ENCODE measurements at regions not wholly inside any gene's neighbourhood (a gene's known extent, or its start where the extent isn't known, plus 50 kb on each side); places are given as distances from the start of the nearest gene placed in this dataset.
"Not testable (repeated sequence)": the region's sequence is repeated elsewhere in the genome, so short reads cannot be mapped to it uniquely, and the experiment has no call there.

DNA sequence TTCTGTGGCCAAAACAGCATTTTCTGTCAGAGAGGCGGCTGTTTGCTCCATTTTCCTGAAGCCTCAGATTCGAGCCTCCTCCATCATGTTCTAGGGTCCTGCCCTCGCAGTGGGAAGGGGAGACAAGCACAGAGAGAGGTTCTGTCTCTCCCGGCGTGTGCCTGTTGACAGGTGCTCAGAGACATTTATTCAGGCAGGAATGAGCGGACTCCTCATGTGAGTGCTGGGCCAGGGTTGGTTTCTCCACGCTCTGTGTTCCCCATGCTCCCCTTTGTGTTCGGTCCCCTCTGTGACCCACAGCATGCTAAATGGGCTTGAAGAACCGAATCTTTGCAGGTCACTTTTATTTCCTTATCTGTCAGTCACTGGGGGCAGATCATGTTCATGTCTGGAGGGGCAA is 374.6 kb downstream of the GLRX3 start:
- DNase-seq: no peak

GRCh38 chr10:130511766-130512165 is 375.6 kb downstream of the GLRX3 start:
- no peak for DNase-seq

GRCh38 chr10:130512936-130513335 is 376.7 kb downstream of the GLRX3 start:
- no peak for DNase-seq

DNA sequence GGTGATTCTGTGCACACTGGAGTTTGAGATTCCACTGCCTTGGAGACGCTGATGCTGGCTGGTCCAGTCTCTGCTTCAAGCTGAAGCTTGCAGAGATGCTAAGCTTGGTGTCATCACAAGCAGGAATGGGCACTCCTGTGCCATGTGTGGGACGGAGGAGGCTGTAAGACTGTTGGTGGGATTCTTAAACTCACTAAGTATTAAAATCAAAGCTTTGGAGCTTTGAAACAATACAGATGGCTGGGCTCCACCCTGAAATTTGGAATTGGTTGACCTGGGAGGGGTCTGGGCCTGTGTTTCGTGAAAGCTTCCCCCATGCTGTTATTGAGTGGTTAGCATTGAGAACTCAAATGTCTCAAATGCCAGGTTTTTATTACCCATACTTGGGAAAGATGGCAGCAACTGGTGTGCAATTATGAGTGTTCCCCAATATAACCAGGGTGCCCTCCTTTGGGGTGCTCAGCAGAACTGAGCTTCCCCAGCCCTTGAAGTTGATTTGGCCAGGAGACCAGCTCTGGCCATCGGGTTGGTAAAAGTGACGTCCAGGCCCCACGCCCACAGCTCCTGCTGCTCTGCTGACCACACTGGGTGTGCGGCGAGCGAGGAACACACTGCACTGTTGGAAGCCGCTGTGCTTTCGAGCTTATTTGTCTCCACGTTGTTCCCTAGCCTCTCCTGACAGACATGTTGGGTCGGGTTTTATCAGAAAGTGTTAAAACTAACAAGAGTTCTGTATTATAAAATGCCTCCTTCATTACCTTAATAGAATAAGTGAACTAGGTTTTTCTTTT is 377.7 kb downstream of the GLRX3 start:
- no peak for DNase-seq

DNA sequence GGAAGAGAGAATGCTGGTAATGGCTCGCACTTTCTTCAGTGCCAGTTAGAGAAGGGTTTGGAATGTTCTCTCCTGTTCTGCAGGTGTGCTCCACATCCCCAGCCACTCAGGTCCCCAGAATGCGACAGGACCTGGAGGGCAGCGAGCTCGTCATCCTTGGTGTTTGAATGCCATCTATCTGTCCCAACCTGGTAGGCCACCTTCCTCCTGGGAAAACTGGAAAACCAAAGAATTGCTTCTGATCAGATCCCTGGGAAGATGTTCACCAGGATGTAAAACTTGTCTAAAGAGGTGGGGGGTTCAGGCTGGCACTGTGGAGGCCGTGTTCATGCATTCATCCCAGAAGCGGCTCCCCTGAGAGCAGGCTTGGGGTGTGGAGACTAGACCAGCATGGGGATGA is 379.5 kb downstream of the GLRX3 start:
- DNase-seq: no peak

GRCh38 chr10:130516141-130516735 is 380.0 kb downstream of the GLRX3 start:
- no peak for DNase-seq

- DNase-seq: not testable (repeated sequence)
These were observed 382.7 kb downstream of the GLRX3 start for GRCh38 chr10:130518921-130519320.

GRCh38 chr10:130519791-130520190 is 383.6 kb downstream of the GLRX3 start:
- DNase-seq: no peak

DNA sequence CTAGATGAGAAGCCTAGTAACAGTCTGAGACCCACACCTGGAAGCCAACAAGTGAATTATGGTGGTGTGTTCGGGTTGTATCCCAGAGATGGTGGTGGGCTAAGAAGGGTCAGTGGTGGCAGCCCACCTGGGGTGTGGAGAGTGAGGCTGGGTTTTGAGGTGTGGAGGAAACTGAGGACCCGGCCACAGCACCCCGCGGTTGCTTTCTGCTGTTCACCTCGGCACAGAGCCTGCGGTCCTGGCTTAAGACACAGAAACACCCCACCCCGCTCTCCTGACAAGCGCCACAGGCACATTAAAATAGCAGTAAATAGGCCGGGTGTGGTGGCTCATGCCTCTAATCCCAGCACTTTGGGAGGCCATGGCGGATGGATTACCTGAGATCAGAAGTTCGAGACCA is 395.1 kb downstream of the GLRX3 start:
- DNase-seq: no peak

DNA sequence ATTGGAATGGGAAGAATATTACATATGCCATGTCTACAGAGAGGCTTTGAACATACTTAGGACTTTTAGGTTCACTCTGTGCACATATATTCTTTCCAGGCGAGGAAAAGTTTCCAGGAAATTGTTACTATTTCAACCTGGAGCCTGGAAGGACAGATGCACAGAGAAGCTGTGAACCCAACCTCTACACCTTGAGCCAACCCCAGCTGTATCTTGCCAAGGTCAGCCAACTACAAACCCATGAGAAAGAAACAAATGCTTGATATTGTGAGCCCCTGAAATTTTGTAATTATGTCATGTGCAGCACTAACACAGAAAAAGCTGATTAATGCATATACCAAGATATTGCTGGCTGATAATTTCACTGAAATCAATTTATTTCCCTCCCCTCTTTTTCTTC is 404.9 kb downstream of the GLRX3 start:
- no peak for DNase-seq

- no peak for DNase-seq
These were observed 406.6 kb downstream of the GLRX3 start for GRCh38 chr10:130542761-130543160.

DNA sequence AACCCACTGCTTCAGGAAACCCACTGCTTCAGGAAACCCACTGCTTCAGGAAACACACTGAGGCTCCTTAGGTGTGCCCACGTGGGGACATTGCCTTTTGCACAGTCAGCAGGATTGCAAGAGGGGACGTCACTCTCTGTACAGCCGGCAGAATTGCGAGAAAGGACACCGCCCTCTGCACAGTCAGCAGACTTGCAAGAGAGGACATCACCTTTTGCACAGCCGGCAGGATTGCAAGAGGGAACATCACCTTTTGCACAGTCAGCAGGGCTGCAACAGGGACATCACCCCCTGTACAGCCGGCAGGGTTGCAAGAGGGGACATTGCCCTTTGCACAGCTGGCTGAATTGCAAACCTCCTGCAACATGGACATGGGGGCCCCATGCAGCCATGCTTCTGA is 407.6 kb downstream of the GLRX3 start:
- no peak for DNase-seq

- no peak for DNase-seq
These were observed 408.9 kb downstream of the GLRX3 start for GRCh38 chr10:130545122-130545521.

- DNase-seq: no peak
These were observed 409.5 kb downstream of the GLRX3 start for GRCh38 chr10:130545697-130546096.

- no peak for DNase-seq
These were observed 410.6 kb downstream of the GLRX3 start for GRCh38 chr10:130546841-130547240.

GRCh38 chr10:130547368-130547767 is 411.2 kb downstream of the GLRX3 start:
- no peak for DNase-seq

- DNase-seq: no peak
These were observed 414.9 kb downstream of the GLRX3 start for GRCh38 chr10:130550952-130551674.

GRCh38 chr10:130551676-130552075 is 415.5 kb downstream of the GLRX3 start:
- DNase-seq: no peak

GRCh38 chr10:130553826-130554225 is 417.6 kb downstream of the GLRX3 start:
- DNase-seq: no peak

- no peak for DNase-seq
These were observed 418.7 kb downstream of the GLRX3 start for GRCh38 chr10:130554701-130555410.

DNA sequence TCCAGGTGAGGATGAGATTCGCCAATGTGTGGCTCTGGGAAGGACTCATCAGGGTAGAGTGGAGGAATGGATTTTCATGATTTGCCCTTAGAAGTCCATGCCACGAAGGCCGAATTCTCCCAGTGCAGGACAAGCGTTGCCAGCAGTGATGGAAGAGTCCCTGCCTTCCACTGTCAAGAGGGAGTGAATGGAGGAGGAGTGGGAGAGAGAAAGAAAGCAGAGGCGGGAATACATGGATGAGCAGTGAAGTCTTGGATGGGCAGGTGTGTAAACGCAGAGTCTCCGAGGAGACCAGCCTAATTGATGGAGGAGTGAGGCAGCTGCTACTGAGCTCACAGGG is 419.2 kb downstream of the GLRX3 start:
- no peak for DNase-seq

DNA sequence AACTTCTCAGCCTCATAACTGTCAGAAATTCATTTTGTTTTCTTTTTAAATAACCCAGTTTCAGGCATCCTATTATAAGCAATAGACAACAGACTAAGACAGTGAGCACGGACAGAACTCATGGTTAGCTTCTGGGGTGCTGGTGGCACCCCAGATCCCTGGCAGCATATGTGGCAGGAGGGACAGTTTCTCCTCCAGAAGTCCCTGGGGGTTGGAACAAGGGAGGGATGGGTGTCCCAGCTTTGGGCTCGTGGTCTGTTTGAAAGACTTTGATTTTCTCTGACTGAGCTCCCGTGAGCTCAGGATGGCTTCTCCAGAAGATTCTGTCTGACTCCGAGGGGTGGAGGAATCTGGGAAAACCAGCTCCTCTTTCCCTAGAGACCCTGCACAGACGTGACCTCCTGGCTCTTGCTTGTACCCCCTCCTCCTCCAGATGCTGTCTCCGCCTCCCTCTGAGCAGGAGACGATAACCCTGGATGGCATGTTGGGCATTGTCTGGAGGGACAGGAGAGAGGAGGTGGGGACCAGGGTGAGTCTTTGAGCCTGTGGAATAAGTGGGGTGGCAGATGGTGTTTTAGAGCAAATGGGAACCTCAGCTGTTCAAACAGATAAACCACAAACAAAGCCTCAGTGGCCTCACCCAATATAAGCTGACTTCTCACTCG is 421.1 kb downstream of the GLRX3 start:
- no peak for DNase-seq
